MV-4-11 (cell line): ENCODE measurements at regions not wholly inside any gene's neighbourhood (a gene's known extent, or its start where the extent isn't known, plus 50 kb on each side); places are given as distances from the start of the nearest gene placed in this dataset.

ENCODE experiments used
- DNase-seq: peaks from one replicate; lab custom pipeline; 2025; lab: John Stamatoyannopoulos, UW

DNA sequence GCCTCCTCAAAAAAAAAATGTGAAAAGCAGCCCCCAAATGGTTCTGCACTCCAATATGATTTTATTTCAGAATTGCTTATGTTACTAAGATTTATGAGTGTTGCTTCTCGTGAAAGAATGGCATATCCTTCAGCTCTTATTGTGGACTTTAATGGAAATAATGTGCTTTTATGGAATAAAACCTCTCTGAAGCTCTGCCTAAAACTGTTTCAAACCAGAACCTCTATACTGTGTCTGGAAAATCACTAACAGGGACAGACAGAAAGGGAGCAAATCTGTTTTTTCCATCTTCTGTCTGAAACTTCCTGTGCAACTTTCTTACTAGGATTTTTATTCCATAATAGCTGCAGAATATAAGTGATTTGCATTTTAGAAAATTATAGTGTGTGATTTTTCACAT lies 493.1 kb downstream of the ANKRD50 start:
- DNase-seq = no peak

DNA sequence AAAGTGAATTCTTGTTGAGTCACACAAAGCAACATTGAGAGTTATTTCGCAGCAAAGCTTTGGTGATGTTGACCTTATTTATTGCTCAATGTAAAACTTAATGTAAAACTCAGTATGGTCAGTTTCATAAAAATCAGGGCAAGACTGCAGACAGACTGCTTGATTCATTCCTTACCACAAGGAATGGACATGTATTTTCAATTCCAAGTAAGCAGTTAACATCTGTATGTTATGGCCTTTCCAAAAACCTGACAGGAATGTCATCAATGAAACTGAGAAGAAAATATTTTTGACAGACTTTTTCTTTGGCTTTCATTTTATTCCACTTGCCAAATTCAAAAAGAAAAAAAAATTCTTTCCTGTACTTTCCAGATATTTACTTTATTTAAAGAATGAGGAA lies 488.3 kb downstream of the ANKRD50 start:
- no peak for DNase-seq

DNA sequence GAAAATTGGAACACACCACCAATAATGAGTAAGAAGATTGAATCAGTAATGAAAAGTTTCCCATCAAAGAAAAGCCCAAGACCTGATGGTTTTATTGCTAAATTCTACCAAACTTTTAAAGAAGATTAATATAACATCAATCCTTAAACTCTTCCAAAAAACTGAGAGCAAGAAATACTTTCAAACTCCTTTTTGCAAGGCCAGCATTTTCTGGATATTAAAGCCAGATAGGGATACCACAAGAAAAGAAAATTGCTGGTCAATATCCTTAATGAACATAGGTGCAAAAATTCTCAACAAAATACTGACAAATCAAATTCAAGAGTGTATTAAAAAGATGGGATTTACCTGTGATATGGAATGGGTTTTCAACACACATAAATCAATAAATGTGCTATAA lies 484.6 kb downstream of the ANKRD50 start:
- no peak for DNase-seq

DNA sequence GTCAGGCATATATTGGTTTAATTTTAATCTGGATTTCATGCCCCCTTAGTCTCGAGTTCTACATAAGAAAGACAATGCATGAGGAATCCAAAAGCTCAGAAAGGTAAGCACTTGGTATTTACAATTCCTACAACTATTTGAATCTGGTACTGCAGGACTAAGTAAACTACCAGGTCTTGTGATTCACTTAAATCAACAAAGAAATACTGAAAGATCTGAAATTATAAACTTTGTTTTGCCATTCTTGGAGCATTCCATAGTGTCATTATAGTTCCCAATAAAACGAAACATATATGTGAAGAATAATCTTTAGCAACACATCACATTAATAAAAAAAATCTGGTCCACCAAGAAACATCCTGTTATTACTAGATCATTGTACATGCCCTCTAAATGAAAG lies 482.3 kb downstream of the ANKRD50 start:
- no peak for DNase-seq

DNA sequence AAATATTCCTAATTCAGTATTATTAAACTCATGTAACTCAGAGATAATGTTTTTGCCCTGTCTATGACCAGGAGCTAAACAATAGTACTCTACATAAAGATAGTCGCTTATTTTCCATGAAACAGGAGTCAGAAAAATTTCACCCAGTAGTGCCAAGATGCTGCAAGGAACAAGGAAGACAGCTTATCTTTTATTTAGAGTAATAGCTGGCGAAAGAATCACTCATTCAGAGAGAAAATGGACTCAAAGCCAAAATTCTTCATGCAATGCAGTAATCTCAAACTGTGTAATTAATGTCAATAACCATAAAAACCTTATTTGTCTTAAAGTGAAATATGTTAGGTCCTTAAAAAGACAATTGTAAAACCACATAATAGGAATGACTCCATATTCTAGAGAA lies 477.8 kb downstream of the ANKRD50 start:
- DNase-seq = no peak

DNA sequence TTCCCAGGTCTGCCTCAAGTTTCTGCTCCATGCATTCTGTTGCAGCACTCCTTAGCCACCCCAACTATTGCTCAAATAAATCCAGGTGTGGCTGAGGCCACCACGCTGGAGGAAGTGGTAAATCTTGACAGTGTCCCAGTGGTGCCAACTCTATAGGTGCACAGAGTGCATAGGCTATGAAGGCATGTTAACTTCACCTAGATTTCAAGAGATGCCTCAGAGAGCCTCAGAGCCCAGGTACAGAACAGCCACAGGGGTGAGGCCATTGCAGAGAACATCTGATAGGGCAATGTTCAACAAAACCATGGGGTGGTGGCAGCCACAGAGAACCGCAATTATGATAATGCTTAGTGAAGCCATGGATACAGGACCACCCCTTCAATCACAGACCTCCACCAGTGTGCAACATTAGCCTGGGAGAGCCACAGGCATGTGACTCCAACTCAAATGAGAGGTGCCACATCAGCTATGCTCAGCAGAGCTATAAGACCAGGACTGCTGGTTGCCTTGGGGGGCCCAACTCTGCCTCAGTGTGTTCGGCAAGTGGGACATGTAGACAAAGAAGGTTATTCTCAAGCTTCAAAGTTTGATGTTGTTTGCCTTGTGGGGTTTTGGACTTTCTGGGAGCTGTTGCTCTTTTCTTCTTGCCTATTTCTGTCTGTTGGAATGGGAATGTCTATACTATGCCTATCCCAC lies 468.7 kb downstream of the ANKRD50 start:
- no peak for DNase-seq

DNA sequence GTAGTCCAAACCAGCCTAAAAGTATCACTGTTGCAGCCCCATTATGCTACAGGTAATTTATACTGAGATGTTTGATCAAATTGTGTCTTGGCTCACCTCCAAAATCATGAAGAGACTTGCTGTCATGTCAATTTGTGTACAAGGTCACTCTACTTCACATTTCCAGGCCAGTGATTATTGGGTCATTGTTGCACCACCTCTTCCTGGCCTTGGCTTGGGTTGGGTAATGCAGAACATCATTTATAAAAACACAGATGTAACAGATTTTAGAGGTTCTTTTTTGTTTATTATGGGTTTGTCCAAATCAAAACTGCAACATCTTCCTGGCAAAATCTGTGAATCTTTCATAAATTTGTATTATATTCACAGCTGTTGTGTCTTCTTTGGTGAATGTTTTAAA lies 459.5 kb downstream of the ANKRD50 start:
- no peak for DNase-seq

DNA sequence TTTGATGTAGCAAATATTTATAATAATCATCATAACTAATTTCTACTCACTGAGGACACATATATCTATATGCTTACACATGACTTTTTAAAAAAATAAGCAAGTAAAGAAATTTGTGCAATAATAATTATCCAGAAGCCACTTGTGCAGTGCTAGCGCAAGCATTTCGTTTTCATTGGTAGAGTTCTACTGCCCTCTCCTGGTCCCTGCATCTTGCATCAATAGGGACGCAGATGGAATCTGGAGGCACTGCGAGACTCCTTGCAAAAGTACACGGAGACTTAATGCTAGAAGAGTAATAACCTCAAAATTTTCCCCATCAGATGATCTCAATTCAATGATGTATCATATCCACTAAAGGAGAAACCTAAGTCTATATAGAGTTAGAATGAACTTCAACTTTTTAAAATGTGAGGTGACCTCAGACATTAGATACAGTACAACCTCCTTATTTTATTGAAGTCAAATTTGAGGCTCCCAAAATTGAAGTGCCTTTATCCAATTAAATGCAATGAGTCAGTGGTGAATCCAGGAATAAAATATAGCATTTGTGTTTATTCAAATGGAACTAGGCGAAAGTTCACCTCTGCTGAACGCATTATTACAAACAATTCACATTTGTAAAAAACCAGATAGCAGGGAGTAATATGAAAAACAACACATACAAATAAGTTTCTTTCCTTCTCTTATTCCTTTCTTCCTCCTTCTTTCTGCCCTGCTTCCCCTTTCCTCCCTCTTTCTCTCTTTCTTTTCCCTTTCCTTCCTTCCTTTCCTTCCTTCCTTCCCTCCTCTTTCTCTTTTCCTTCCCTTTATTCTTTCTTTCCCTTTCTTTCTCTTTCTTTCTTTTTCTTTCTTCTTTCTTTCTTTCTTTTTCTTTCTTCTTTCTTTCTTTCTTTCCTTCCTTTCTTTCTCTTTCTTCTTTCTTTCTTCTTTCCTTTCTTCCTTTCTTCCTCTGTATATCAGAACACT lies 450.0 kb downstream of the ANKRD50 start:
- peak; percentile 57 for DNase-seq

DNA sequence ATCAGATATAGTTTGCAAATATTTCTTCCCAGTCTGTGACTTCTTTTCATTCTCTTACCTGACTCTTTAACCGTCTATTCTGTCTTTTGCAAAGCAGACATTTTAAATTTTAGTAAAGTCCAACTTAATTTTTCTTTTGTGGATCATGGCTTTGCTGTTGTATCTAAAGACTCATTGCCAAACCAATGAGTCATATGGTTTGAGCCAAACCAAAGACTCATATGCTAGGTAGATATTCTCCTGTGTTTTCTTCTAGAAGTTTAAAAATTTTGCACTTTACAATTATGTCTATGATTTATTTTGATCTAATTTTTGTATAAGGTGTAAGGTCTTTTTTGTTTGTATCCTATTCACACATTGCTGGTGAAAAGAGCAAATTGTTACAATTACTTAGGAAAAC lies 446.8 kb downstream of the ANKRD50 start:
- no peak for DNase-seq

DNA sequence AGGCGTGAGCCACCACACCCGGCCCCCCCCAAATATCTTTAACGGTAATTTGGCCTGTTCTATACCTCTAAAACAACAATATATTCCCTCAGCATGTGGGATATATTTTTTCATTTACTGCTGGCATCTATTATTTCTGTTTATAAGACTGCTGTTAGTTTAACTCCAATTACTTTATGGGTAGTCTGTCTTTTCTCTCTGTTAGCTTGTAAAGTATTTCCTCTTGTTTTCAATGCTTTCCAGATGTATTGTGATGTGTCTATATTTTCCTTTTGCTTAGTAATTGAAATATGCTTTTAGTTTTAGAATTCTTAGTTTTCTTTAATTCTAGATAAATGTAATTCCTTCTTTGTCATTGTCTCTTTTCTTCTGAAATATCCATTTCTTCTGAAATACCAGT lies 445.8 kb downstream of the ANKRD50 start:
- no peak for DNase-seq

DNA sequence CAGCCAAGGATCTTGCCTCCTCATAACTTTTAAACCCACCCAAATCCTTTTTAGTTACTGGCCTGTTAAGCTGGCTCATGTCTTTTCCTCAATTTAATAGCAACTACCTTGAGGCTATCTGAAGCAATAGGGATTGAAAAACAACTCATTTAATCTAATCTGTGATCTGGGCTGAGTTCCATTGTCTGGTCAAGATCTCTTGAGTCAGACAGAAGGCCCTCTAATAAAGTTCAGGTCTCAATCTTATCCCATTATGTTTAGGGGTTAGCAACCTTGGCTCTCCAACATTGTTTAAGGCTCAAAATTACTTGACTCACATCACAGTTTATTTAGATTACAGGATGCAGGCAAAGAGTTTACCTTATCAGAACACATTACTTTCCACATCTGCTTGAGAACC lies 436.1 kb downstream of the ANKRD50 start:
- no peak for DNase-seq

DNA sequence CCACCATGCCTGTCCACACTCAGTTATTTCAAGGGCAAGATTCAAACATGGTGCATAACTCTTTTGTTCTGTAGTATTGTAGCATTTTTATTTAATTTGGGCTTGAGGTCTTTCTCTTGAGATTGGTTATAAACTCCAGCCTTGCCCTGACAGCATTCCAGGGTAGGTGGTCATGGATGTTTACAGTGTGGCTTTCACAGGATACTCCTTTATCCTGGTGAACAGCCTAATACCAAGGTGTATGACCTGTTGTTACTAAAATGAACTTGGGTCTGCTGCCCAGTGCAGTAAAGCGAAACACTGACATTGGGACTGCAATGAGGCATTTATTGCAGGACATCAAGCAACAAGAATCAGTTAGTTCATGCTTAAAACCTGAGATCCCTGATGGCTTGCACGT lies 434.8 kb downstream of the ANKRD50 start:
- DNase-seq = no peak

DNA sequence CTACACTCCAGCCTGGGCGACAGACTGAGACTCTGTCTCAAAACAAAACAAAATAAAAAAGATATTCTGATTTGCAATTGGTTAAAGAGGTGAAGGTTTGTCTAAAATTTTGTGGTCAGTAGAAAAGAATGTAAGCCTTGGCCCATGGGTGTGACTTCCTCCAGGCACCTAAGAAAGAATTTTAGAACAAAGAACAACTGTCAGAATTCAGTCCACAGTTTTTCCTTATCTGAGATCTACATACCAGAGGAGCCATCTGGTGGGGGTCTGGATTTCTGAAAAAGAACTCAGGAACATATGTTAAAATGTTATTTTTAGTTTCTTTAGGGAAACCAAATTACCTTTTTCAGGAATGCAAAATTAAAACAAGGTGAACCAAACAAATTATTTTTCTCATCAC lies 434.1 kb downstream of the ANKRD50 start:
- no peak for DNase-seq

DNA sequence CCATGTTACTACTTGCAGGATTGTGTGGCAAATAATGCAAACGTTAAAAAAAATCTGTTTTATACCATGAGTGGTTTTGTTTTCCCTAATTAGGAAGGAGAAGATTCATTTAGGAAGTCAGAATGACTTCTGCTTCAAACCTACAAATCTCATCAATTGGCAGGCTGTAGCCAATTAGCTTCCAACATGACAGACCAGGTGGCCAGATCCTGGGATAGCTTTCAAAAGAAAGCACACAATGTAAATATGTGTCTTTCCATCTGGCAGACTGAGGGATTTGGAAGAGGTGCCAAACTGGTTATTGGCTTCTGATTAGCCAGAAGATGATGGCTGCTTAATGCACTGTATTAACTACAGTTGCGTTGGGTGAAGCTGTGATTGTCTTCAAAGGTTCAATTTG lies 432.8 kb downstream of the ANKRD50 start:
- no peak for DNase-seq

DNA sequence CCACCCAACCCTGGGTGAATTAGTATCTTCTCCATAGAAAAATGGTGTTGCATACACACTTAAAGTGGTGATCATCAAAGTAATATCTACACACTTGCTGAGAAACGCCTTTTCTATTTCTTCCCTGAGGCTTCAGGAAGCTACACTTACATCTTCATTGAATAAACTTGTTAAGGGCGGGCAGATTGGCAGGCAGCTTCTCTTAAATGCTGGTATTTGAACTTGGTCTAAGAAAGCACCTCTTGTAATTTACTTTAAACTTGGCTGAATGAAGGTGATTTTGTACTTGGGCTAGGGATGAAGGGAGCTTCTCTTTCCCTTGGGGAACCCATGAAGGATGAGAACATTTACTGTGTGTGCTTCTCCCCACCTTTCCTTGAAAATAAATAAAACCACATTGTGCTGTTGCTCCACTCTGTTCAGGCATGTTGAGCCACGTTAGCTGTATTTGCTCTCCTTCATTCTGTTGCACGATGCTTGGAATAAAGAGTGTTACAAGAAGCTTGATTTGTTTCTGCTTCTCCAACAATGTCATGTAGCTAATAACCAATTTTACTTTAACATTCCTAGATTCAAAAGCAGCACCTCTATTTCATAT lies 430.1 kb downstream of the ANKRD50 start:
- DNase-seq = no peak

DNA sequence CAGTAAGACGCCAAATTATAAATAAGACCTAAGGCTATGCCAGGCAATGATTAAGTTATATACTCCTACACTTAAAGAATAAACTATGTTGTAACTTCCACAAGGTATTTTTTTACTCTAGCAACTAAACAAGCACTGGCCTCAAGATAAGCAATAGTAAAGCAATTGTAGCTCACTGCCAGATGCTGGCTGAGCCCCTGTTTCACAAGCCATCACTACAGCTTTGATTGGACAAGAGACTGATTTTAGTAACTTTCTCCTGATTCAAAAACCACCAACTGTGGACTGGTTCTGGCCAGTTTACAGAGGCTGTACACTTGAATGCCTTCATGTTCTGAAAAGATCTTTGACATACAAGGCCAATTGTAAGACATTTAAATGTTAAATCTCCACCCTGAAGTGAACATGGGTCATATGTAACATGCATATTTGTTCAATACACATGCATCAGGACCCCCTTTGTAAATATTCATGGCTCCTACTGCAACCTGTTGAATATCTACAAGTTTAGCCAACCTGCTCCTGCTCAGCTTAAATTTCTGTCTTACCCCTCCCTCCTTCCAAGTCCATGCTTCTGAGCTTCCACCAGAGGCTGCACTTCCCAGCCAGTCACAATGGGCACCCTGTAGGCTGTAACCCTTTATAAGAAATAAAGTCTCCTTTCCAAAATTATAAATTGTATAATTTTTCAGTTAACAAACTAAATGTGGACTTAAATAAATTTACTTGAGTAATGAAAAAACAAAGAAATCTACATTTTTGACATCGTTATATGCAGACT lies 423.6 kb downstream of the ANKRD50 start:
- no peak for DNase-seq

DNA sequence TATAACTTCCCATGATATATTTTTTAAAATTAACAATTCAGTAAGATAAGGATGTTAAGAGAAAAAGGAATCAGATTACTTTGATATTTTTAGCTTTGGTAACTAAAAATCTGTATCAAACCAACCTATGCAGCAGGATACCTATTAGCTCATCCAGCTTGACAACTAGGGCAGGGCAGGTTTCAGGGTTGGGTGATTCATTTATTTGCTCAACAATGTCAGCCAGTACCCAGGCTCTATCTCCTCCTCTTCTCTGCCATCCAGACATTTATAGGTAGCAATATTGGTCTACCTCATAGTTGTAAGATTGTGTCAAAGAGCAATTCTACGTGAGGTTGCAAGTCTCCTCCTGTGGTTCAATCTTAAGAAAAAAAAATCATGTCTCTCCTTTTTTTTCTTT lies 421.9 kb downstream of the ANKRD50 start:
- no peak for DNase-seq

DNA sequence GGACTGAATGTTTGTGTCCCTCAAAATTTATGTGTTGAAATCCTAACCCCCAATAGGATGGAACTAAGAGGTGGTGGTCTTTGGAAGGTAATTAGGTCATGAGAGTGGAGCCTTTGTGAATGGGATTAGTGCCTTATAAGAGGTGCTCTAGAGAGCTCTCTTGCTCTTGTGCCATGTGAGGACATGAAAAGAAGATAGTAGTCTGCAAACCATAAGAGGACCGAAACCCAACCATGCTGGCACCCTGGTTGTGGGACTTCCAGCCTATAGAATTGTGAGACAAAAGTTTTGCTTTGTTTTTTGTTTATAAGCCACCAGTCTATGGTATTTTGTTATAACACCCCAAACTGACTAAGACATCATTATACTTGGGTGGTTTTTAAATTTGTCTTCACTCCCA lies 417.1 kb downstream of the ANKRD50 start:
- no peak for DNase-seq

DNA sequence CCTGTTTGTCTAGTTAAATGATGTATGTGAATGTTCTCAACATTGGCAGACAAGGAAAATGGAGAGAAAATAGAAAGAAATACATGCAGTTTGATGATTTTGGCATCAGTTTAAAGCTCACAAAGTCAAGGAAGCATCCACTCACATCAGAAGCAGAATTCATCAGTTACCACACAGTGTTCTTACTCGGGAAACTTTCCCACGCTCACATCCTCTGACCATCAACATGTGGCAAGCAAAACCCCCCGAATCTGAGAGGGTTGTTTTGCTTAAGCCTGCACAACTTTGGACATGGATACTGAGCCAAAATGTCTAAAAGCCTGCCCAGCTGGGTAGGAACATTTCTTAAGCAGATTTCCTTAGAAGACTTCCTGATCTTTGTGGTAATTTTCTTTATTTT lies 407.6 kb downstream of the ANKRD50 start:
- no peak for DNase-seq

DNA sequence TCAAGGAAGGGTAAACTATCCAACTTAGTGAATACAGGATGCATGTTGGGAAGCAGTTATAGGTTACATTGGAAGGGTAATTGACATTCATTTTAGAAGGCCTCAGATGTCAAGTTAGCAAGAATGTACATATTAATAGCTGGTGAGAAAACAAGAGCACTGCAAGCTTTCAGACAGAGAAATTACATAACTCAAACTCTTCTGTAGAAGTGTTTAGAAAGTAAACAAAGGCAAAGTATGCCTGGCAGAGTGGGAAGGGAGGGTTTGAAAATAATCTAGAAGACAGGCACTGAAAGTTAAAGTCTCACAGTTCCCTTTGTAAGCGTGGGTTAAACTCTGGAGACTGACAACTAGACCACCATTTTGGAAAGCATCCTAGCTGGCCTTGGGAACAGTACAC lies 406.2 kb downstream of the ANKRD50 start:
- DNase-seq = no peak

DNA sequence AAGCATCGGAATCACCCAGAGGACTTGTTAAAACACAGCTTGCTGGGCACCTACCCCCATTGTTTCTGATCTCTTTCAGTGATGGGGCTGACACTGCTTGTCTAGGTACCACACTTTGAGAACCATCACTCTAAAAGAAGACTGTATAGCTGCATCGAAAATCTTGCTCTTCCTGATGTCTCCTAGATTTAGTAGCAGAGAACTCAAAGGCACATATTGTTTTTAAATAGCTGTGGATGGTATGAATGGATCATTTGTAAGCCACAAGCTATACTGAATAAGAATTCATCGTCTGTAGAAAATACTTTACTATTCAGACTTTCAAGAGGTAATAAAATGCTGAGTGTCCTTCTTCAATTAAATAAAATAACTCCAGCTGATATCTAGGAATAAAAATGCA lies 405.4 kb downstream of the ANKRD50 start:
- DNase-seq = no peak

DNA sequence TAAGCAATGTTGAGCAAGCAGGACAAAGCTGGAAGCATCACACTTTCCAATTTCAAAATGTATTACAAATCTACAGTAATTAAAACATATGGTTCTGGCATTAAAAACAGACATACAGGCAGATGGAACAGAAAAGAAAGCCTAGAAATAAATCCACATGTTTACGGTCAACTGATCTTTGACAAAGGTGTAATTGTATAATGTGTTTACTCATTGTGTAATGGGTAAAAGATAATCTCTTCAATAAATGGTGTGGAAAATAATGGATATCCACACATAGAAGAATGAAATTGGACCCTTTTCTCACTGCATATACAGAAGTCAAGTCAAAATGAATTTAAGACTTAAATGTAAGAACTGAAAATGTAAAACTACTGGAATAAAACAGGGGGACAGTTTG lies 394.2 kb downstream of the ANKRD50 start:
- no peak for DNase-seq
